GM12878 (cell line): ENCODE measurements at regions not wholly inside any gene's neighbourhood (a gene's known extent, or its start where the extent isn't known, plus 50 kb on each side); places are given as distances from the start of the nearest gene placed in this dataset.

Source experiments
- ATAC-seq: fragments of 200-7000 bp; cut with Tn5 transposase; 3 replicates; pipeline ENCODE4 v1.9.1; 2020; ENCODE audit warnings: mild to moderate bottlenecking, moderate library complexity
- BruUV-seq: library from RNA; stranded (reverse); fragments of 400-500 nt; replicated peaks from 2 replicates; lab custom pipeline; 2021; lab: Mats Ljungman, UMichigan
- CTCF ChIA-PET: fragments of 300-600 bp; sonication (Branson Sonifier 250); formaldehyde crosslinking; extraction: SDS; loops from one replicate; lab custom pipeline; 2021; ENCODE audit warnings: inconsistent platforms; lab: Yijun Ruan, JAX
- POLR2A ChIA-PET: fragments of 350-600 bp; formaldehyde crosslinking; extraction: SDS; loops from one replicate; lab custom pipeline; 2021; ENCODE audit warnings: inconsistent platforms; lab: Charles Lee
- RAD21 ChIA-PET: fragments of 300-600 bp; sonication (Branson Sonifier 250); formaldehyde crosslinking; loops from one replicate; lab custom pipeline; 2023; ENCODE audit warnings: antibody characterized with exemption; ENCODE audit not compliant: unreplicated experiment; lab: Charles Lee
- SMC1A ChIA-PET: fragments of 300-600 bp; sonication (Branson Sonifier 250); formaldehyde crosslinking; loops from one replicate; lab custom pipeline; 2023; ENCODE audit not compliant: unreplicated experiment, uncharacterized antibody; lab: Charles Lee
- DNase-seq: peaks from one replicate; pipeline ENCODE4 v3.0.0-alpha.2; 2011; ENCODE audit warnings: low read depth, low spot score
- FAIRE-seq: peaks from 3 replicates; lab custom pipeline; 2011; peaks lifted over from hg19 to GRCh38; lab: Jason Lieb, UNC
- H2AFZ ChIP-seq: 2 replicates; pipeline ENCODE4 v1.6.0; 2011; ENCODE audit warnings: low read depth, low read length, control low read depth; ENCODE audit not compliant: control insufficient read depth
- H3K27ac ChIP-seq: 2 replicates; pipeline ENCODE4 v1.5.1; 2011; ENCODE audit warnings: control low read depth; ENCODE audit not compliant: control insufficient read depth, insufficient read depth
- H3K27me3 ChIP-seq, 2 experiments: replicated peaks in 1 of 2; 2 replicates each; pipeline versions ENCODE4 v1.6.0 to v1.6.1; 2011; ENCODE audit warnings: low read length in 1 of 2; ENCODE audit not compliant: control insufficient read depth in 2 of 2, insufficient read depth in 2 of 2
- H3K36me3 ChIP-seq, 2 experiments: 2 replicates each; pipeline ENCODE4 v1.5.1; 2011; ENCODE audit warnings: low read length in 1 of 2; ENCODE audit not compliant: control insufficient read depth in 2 of 2, insufficient read depth in 2 of 2
- H3K4me1 ChIP-seq: 2 replicates; pipeline ENCODE4 v1.6.1; 2011; ENCODE audit warnings: mild to moderate bottlenecking, low read length, moderate library complexity, mixed read lengths; ENCODE audit not compliant: control insufficient read depth, insufficient read depth
- H3K4me2 ChIP-seq: 2 replicates; pipeline ENCODE4 v1.6.0; 2011; ENCODE audit warnings: control low read depth; ENCODE audit not compliant: control insufficient read depth, insufficient read depth
- H3K4me3 ChIP-seq: fragments of 200-600 bp; sonication (generic); 2 replicates; pipeline ENCODE4 v1.5.1; 2016
- H3K79me2 ChIP-seq: 2 replicates; pipeline ENCODE4 v1.6.0; 2011; ENCODE audit warnings: low read length; ENCODE audit not compliant: control insufficient read depth, insufficient read depth
- H3K9ac ChIP-seq: 2 replicates; pipeline ENCODE4 v1.8.0; 2011; ENCODE audit warnings: low read length, control low read depth, mixed read lengths; ENCODE audit not compliant: control insufficient read depth, insufficient read depth
- H3K9me3 ChIP-seq: replicated peaks from 3 replicates; pipeline ENCODE4 v1.5.1; 2011; ENCODE audit warnings: mild to moderate bottlenecking, low read length; ENCODE audit not compliant: control insufficient read depth, insufficient read depth
- H4K20me1 ChIP-seq: 2 replicates; pipeline ENCODE4 v1.6.0; 2011; ENCODE audit not compliant: control insufficient read depth, insufficient read depth
- ATF7 ChIP-seq: fragments of 450-650 bp; IDR thresholded peaks from 2 replicates; pipeline ENCODE4 v1.6.1; 2016; ENCODE audit warnings: low read depth, mild to moderate bottlenecking
- CHD1 ChIP-seq: IDR thresholded peaks from 2 replicates; pipeline ENCODE4 v1.6.1; 2012; ENCODE audit warnings: low read depth, low read length, improper control_type of control experiment
- CTCF ChIP-seq, 3 experiments: IDR thresholded peaks in 2 of 3; conservative IDR thresholded peaks in 1 of 3; 2 replicates each; pipeline ENCODE4 v1.5.1; 2011; ENCODE audit warnings: low read depth in 3 of 3, low read length in 3 of 3, mild to moderate bottlenecking in 3 of 3, control low read depth in 2 of 3, moderate library complexity in 2 of 3, inconsistent platforms in 1 of 3, mixed read lengths in 1 of 3; ENCODE audit not compliant: control insufficient read depth in 2 of 3, insufficient read depth in 1 of 3; ENCODE audit errors: extremely low read depth in 1 of 3
- FOXK2 ChIP-seq: fragments of 450-650 bp; IDR thresholded peaks from 2 replicates; pipeline ENCODE4 v1.6.1; 2017; ENCODE audit warnings: mild to moderate bottlenecking, moderate library complexity
- JUND ChIP-seq: IDR thresholded peaks from 2 replicates; pipeline ENCODE4 v1.6.1; 2012; ENCODE audit warnings: low read depth, mild to moderate bottlenecking, low read length, improper control_type of control experiment, moderate library complexity
- LARP7 ChIP-seq: fragments of 450-650 bp; IDR thresholded peaks from 2 replicates; pipeline ENCODE4 v1.6.1; 2017; ENCODE audit warnings: mild to moderate bottlenecking
- RELA ChIP-seq: fragments of 450-650 bp; IDR thresholded peaks from 2 replicates; pipeline ENCODE4 v1.8.0; 2014; ENCODE audit warnings: borderline replicate concordance; ENCODE audit not compliant: partially characterized antibody
- SIN3A ChIP-seq: IDR thresholded peaks from 2 replicates; pipeline ENCODE4 v1.6.1; 2012; ENCODE audit warnings: low read depth, low read length, improper control_type of control experiment
- SUZ12 ChIP-seq: fragments of 200-600 bp; sonication (generic); IDR thresholded peaks from one replicate; pipeline ENCODE4 v1.6.1; 2018; ENCODE audit warnings: antibody characterized with exemption, mild to moderate bottlenecking; ENCODE audit not compliant: unreplicated experiment
- ZBTB40 ChIP-seq: fragments of 450-650 bp; IDR thresholded peaks from 2 replicates; pipeline ENCODE4 v1.6.1; 2016; ENCODE audit warnings: mild to moderate bottlenecking, moderate library complexity, borderline replicate concordance
- ZSCAN29 ChIP-seq: fragments of 450-650 bp; IDR thresholded peaks from 2 replicates; pipeline ENCODE4 v1.6.1; 2017; ENCODE audit warnings: mild to moderate bottlenecking, moderate library complexity
- WGBS: methylation state at CpG from one replicate; pipeline ENCODE4 v1.1.6; 2016; ENCODE audit warnings: low lambda C conversion rate; ENCODE audit not compliant: insufficient replicate concordance, insufficient coverage; ENCODE audit errors: missing lambda C conversion rate; 5-methylcytosine and 5-hydroxymethylcytosine counted together
- in situ Hi-C: fragments of 300-500 bp; cut with MboI; formaldehyde crosslinking; loops from 9 replicates; pipeline ENCODE4 v1.14.3; 2018; ENCODE audit warnings: mixed read lengths
- intact Hi-C: fragments of 100-400 bp; cut with micrococcal nuclease; formaldehyde crosslinking; loops from one replicate; pipeline ENCODE4 v1.14.2; 2022; ENCODE audit not compliant: unreplicated experiment

GRCh38 chr1:172934417-172934762, 116.4 kb downstream of the TNFSF18 start (continued):
- TF ChIP-seq CTCF (IDR thresholded peaks at IDR 0.05 in 2 of 3, conservative IDR thresholded peaks at IDR 0.05 in 1 of 3; ENCODE audit: control insufficient read depth in 2 of 3, extremely low read depth in 1 of 3, insufficient read depth in 1 of 3, low read depth in 3 of 3, low read length in 3 of 3): no peak
- TF ChIP-seq RELA: no peak
- TF ChIP-seq ZBTB40: no peak
- no peak for TF ChIP-seq FOXK2
- TF ChIP-seq JUND: no peak

- Histone ChIP-seq H3K9me3 (no peaks in the 10 kb centered on the region), H3K4me2 (no peak overlapping the region), H3K27ac (no peak overlapping the region), H3K4me1 (no peaks in the 10 kb centered on the region), H3K4me3 (no peak overlapping the region), H3K27me3 (no peaks in the 10 kb centered on the region), H2AFZ (no peak overlapping the region), H3K36me3 (no peaks in the 10 kb centered on the region), H3K79me2 (no peaks in the 10 kb centered on the region), H3K9ac (no peak overlapping the region), H4K20me1 (no peaks in the 10 kb centered on the region)
- BruUV-seq: no TSS peak
- FAIRE-seq (no peak), DNase-seq (no peak), ATAC-seq (no peak)
- ChIA-PET CTCF (no interaction called here), SMC1A (no interaction called here), POLR2A (no interaction called here), RAD21 (no interaction called here)
- in situ Hi-C loops: no loop called here
- TF ChIP-seq SUZ12: no peak
- TF ChIP-seq ZSCAN29: no peak
- no peak for TF ChIP-seq ATF7
- no peak for TF ChIP-seq LARP7
- TF ChIP-seq SIN3A: no peak
- TF ChIP-seq CHD1: no peak
- intact Hi-C loops: no loop called here
- 50% methylated on average over 1 of the region's 1 CpG for WGBS
These were observed 115.6 kb downstream of the TNFSF18 start for GRCh38 chr1:172935062-172935592.
